HCT116 (cell line): ENCODE measurements at regions not wholly inside any gene's neighbourhood (a gene's known extent, or its start where the extent isn't known, plus 50 kb on each side); places are given as distances from the start of the nearest gene placed in this dataset.

Experiments used
- ATAC-seq: fragments of 200-7000 bp; cut with Tn5 transposase; 2 replicates; pipeline ENCODE4 v1.9.1; 2020; ENCODE audit warnings: mild to moderate bottlenecking, moderate library complexity
- BruUV-seq: library from RNA; stranded (reverse); fragments of 400-500 nt; replicated peaks from 2 replicates; lab custom pipeline; 2021; lab: Mats Ljungman, UMichigan
- CTCF ChIA-PET: fragments of 300-600 bp; sonication (Branson Sonifier 250); formaldehyde crosslinking; loops from one replicate; lab custom pipeline; 2021; ENCODE audit warnings: antibody characterized with exemption; lab: Charles Lee
- POLR2A ChIA-PET: fragments of 300-600, 350-600 bp; sonication (Branson Sonifier 250); formaldehyde crosslinking; loops from one replicate; lab custom pipeline; 2021; ENCODE audit warnings: antibody characterized with exemption; lab: Charles Lee
- RAD21 ChIA-PET, 2 experiments: fragments of 300-600 bp; sonication (Branson Sonifier 250); formaldehyde crosslinking; loops; one replicate each; lab custom pipeline; 2023; ENCODE audit warnings: low total read pairs in 2 of 2; ENCODE audit not compliant: uncharacterized antibody in 2 of 2, unreplicated experiment in 2 of 2, low non-redundant PET in 1 of 2; lab: Charles Lee
- DNase-seq: peaks from one replicate; pipeline ENCODE4 v3.0.0-alpha.2; 2010; ENCODE audit warnings: low read depth, low spot score
- H2AFZ ChIP-seq: fragments of 200-600 bp; shearing (Covaris generic), sonication (generic); 2 replicates; pipeline ENCODE4 v1.6.1; 2017; ENCODE audit warnings: low read depth, mixed run types, mixed read lengths, antibody characterized with exemption, low read length; ENCODE audit not compliant: poor library complexity, severe bottlenecking
- H3K27ac ChIP-seq: 2 replicates; pipeline ENCODE4 v1.5.1; 2012; ENCODE audit warnings: low read depth, low read length
- H3K27me3 ChIP-seq: fragments of 200-600 bp; sonication (generic); 2 replicates; pipeline ENCODE4 v1.6.1; 2016; ENCODE audit warnings: mixed run types, low read length, mixed read lengths; ENCODE audit not compliant: insufficient read depth
- H3K36me3 ChIP-seq, 2 experiments: fragments of 200-500 bp in 1 of 2; fragments of 200-600 bp in 1 of 2; sonication (Bioruptor generic) in 1 of 2; sonication (generic) in 1 of 2; 2 replicates each; pipeline versions ENCODE4 v1.5.1 to v1.6.1; 2014 to 2016; ENCODE audit warnings: low read length in 2 of 2, inconsistent platforms in 1 of 2, mixed read lengths in 1 of 2, mixed run types in 1 of 2; ENCODE audit not compliant: insufficient read depth in 2 of 2, control insufficient read depth in 1 of 2
- H3K4me1 ChIP-seq, 2 experiments: fragments of 200-600 bp in 1 of 2; sonication (generic) in 1 of 2; 2 replicates each; pipeline versions ENCODE4 v1.5.1 to v1.6.1; 2012 to 2017; ENCODE audit warnings: low read length in 2 of 2, inconsistent platforms in 1 of 2, mild to moderate bottlenecking in 1 of 2, mixed read lengths in 1 of 2, mixed run types in 1 of 2, moderate library complexity in 1 of 2; ENCODE audit not compliant: insufficient read depth in 2 of 2, control insufficient read depth in 1 of 2
- H3K4me2 ChIP-seq: fragments of 200-600 bp; sonication (generic); 2 replicates; pipeline ENCODE4 v1.6.1; 2017; ENCODE audit warnings: mixed run types, low read length, mixed read lengths
- H3K4me3 ChIP-seq, 2 experiments: fragments of 200-600 bp in 1 of 2; sonication (generic) in 1 of 2; replicated peaks in 1 of 2; 2 replicates each; pipeline ENCODE4 v1.5.1; 2011 to 2016; ENCODE audit warnings: low read length in 2 of 2, control low read depth in 1 of 2, low read depth in 1 of 2, mild to moderate bottlenecking in 1 of 2, mixed read lengths in 1 of 2, mixed run types in 1 of 2
- H3K79me2 ChIP-seq: fragments of 200-600 bp; sonication (generic); 2 replicates; pipeline ENCODE4 v1.6.1; 2017; ENCODE audit warnings: mild to moderate bottlenecking, mixed run types, low read length, moderate library complexity, mixed read lengths; ENCODE audit not compliant: insufficient read depth
- H3K9ac ChIP-seq: fragments of 200-600 bp; sonication (generic); 2 replicates; pipeline ENCODE4 v1.6.1; 2016; ENCODE audit warnings: low read length, mixed read lengths
- H3K9me2 ChIP-seq: fragments of 200-600 bp; sonication (generic), shearing (Covaris generic); 2 replicates; pipeline ENCODE4 v1.6.1; 2017; ENCODE audit warnings: mixed run types, mild to moderate bottlenecking, moderate library complexity; ENCODE audit not compliant: insufficient read depth
- H3K9me3 ChIP-seq, 2 experiments: fragments of 200-500 bp in 1 of 2; fragments of 200-600 bp in 1 of 2; sonication (Bioruptor generic) in 1 of 2; sonication (generic) in 1 of 2; 2 replicates each; pipeline ENCODE4 v1.6.1; 2014 to 2017; ENCODE audit warnings: low read length in 2 of 2, mixed read lengths in 2 of 2, inconsistent platforms in 1 of 2, low read depth in 1 of 2, mild to moderate bottlenecking in 1 of 2, mixed run types in 1 of 2, moderate library complexity in 1 of 2; ENCODE audit not compliant: control insufficient read depth in 1 of 2, insufficient read depth in 1 of 2
- H4K20me1 ChIP-seq: fragments of 200-600 bp; sonication (generic), shearing (Covaris generic); 2 replicates; pipeline ENCODE4 v1.6.1; 2017; ENCODE audit warnings: mixed run types, mild to moderate bottlenecking, moderate library complexity; ENCODE audit not compliant: insufficient read depth
- CBX3 ChIP-seq: IDR thresholded peaks from 2 replicates; pipeline ENCODE4 v1.6.1; 2012; ENCODE audit warnings: low read depth
- CEBPB ChIP-seq: IDR thresholded peaks from 2 replicates; pipeline ENCODE4 v1.6.1; 2012; ENCODE audit warnings: low read depth
- EGR1 ChIP-seq: IDR thresholded peaks from 2 replicates; pipeline ENCODE4 v1.6.1; 2012; ENCODE audit warnings: low read depth
- ELF1 ChIP-seq: IDR thresholded peaks from 2 replicates; pipeline ENCODE4 v1.6.1; 2012; ENCODE audit warnings: low read depth, borderline replicate concordance
- EZH2 ChIP-seq: fragments of 200-600 bp; sonication (generic); IDR thresholded peaks from 2 replicates; pipeline ENCODE4 v1.6.1; 2017; ENCODE audit warnings: antibody characterized with exemption, mixed run types
- EZH2phosphoT487 ChIP-seq: fragments of 200-600 bp; IDR thresholded peaks from 2 replicates; pipeline ENCODE4 v1.6.1; 2018; ENCODE audit warnings: antibody characterized with exemption, borderline replicate concordance
- FOSL1 ChIP-seq: IDR thresholded peaks from 2 replicates; pipeline ENCODE4 v1.6.1; 2012; ENCODE audit warnings: low read depth
- JUND ChIP-seq: IDR thresholded peaks from 2 replicates; pipeline ENCODE4 v1.6.1; 2012
- POLR2A ChIP-seq: IDR thresholded peaks from 2 replicates; pipeline ENCODE4 v1.7.0; 2011; ENCODE audit warnings: borderline replicate concordance; ENCODE audit not compliant: insufficient read depth, insufficient read length; ENCODE audit errors: extremely low read depth
- POLR2AphosphoS5 ChIP-seq: IDR thresholded peaks from 2 replicates; pipeline ENCODE4 v1.6.1; 2011; ENCODE audit warnings: mild to moderate bottlenecking, low read depth, low read length, moderate library complexity
- RAD21 ChIP-seq: IDR thresholded peaks from 2 replicates; pipeline ENCODE4 v1.6.1; 2012; ENCODE audit warnings: low read depth, mild to moderate bottlenecking
- SIN3A ChIP-seq: IDR thresholded peaks from 2 replicates; pipeline ENCODE4 v1.6.1; 2012; ENCODE audit warnings: low read depth
- YY1 ChIP-seq: IDR thresholded peaks from 2 replicates; pipeline ENCODE4 v1.6.1; 2011; ENCODE audit warnings: low read length, low read depth, moderate library complexity, mild to moderate bottlenecking; ENCODE audit not compliant: insufficient replicate concordance; ENCODE audit errors: extremely low read depth
- ZFX ChIP-seq: fragments of 450-650 bp; IDR thresholded peaks from 2 replicates; pipeline ENCODE4 v1.6.1; 2017
- ZNF274 ChIP-seq: fragments of 200-500 bp; sonication (Bioruptor generic); IDR thresholded peaks from 2 replicates; pipeline ENCODE4 v1.6.1; 2014; ENCODE audit warnings: mild to moderate bottlenecking, low read depth, low read length, inconsistent platforms
- intact Hi-C: fragments of 100-400 bp; cut with micrococcal nuclease; formaldehyde crosslinking; loops from 2 replicates; pipeline ENCODE4 v1.10.0; 2022
- TF ChIP-seq, protein P1 (sequence below), 3 experiments: fragments of 200-600 bp in 1 of 3; sonication (generic) in 1 of 3; IDR thresholded peaks in 2 of 3; conservative IDR thresholded peaks in 1 of 3; 2 replicates each; pipeline ENCODE4 v1.5.1; 2012 to 2017; ENCODE audit warnings: low read depth in 2 of 3, low read length in 2 of 3, antibody characterized with exemption in 1 of 3, borderline replicate concordance in 1 of 3, control low read depth in 1 of 3, mild to moderate bottlenecking in 1 of 3, mixed read lengths in 1 of 3, mixed run types in 1 of 3, moderate library complexity in 1 of 3; ENCODE audit not compliant: insufficient read depth in 1 of 3
- TF ChIP-seq, protein P2 (sequence below): IDR thresholded peaks from 2 replicates; pipeline ENCODE4 v1.6.1; 2012
- TF ChIP-seq, protein P3 (sequence below): IDR thresholded peaks from 2 replicates; pipeline ENCODE4 v1.6.1; 2012
- TF ChIP-seq, protein P4 (sequence below): IDR thresholded peaks from 2 replicates; pipeline ENCODE4 v1.6.1; 2011; ENCODE audit warnings: mild to moderate bottlenecking, low read length, moderate library complexity; ENCODE audit not compliant: insufficient replicate concordance; ENCODE audit errors: extremely low read depth
- TF ChIP-seq, protein P5 (sequence below): IDR thresholded peaks from 2 replicates; pipeline ENCODE4 v1.6.1; 2012; ENCODE audit warnings: low read depth

GRCh38 chr5:87762631-87763030 lies 349.9 kb upstream of the CCNH start:
- no TSS peak for BruUV-seq
- Histone ChIP-seq H3K79me2 (no peaks in the 10 kb centered on the region), H3K9me3 (no peaks in the 10 kb centered on the region), H3K4me3 (no peak overlapping the region), H3K9ac (no peak overlapping the region), H4K20me1 (no peaks in the 10 kb centered on the region), H3K4me1 (no peaks in the 10 kb centered on the region), H3K27ac (no peak overlapping the region), H2AFZ (no peak overlapping the region), H3K27me3 (no peaks in the 10 kb centered on the region), H3K36me3 (no peaks in the 10 kb centered on the region), H3K4me2 (no peak overlapping the region), H3K9me2 (no peaks in the 10 kb centered on the region)
- intact Hi-C loops = no loop called here
- DNase-seq = no peak
- ATAC-seq = no peak
- POLR2A ChIA-PET = no interaction called here
- CTCF ChIA-PET = no interaction called here
- no peak for TF ChIP-seq FOSL1
- TF ChIP-seq, protein P1, sequence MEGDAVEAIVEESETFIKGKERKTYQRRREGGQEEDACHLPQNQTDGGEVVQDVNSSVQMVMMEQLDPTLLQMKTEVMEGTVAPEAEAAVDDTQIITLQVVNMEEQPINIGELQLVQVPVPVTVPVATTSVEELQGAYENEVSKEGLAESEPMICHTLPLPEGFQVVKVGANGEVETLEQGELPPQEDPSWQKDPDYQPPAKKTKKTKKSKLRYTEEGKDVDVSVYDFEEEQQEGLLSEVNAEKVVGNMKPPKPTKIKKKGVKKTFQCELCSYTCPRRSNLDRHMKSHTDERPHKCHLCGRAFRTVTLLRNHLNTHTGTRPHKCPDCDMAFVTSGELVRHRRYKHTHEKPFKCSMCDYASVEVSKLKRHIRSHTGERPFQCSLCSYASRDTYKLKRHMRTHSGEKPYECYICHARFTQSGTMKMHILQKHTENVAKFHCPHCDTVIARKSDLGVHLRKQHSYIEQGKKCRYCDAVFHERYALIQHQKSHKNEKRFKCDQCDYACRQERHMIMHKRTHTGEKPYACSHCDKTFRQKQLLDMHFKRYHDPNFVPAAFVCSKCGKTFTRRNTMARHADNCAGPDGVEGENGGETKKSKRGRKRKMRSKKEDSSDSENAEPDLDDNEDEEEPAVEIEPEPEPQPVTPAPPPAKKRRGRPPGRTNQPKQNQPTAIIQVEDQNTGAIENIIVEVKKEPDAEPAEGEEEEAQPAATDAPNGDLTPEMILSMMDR (IDR thresholded peaks at IDR 0.05 in 2 of 3, conservative IDR thresholded peaks at IDR 0.05 in 1 of 3; ENCODE audit: borderline replicate concordance in 1 of 3, insufficient read depth in 1 of 3, low read depth in 2 of 3, low read length in 2 of 3) = no peak
- no peak for TF ChIP-seq EZH2
- TF ChIP-seq, protein P2, sequence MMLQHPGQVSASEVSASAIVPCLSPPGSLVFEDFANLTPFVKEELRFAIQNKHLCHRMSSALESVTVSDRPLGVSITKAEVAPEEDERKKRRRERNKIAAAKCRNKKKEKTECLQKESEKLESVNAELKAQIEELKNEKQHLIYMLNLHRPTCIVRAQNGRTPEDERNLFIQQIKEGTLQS = no peak
- TF ChIP-seq, protein P3, sequence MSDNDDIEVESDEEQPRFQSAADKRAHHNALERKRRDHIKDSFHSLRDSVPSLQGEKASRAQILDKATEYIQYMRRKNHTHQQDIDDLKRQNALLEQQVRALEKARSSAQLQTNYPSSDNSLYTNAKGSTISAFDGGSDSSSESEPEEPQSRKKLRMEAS = no peak
- TF ChIP-seq POLR2A = no peak
- no peak for TF ChIP-seq YY1
- TF ChIP-seq, protein P4, sequence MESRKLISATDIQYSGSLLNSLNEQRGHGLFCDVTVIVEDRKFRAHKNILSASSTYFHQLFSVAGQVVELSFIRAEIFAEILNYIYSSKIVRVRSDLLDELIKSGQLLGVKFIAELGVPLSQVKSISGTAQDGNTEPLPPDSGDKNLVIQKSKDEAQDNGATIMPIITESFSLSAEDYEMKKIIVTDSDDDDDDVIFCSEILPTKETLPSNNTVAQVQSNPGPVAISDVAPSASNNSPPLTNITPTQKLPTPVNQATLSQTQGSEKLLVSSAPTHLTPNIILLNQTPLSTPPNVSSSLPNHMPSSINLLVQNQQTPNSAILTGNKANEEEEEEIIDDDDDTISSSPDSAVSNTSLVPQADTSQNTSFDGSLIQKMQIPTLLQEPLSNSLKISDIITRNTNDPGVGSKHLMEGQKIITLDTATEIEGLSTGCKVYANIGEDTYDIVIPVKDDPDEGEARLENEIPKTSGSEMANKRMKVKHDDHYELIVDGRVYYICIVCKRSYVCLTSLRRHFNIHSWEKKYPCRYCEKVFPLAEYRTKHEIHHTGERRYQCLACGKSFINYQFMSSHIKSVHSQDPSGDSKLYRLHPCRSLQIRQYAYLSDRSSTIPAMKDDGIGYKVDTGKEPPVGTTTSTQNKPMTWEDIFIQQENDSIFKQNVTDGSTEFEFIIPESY = no peak
- no peak for TF ChIP-seq ZNF274
- TF ChIP-seq CEBPB = no peak
- TF ChIP-seq ZFX = no peak
- no peak for TF ChIP-seq ELF1
- TF ChIP-seq POLR2AphosphoS5 = no peak
- no peak for TF ChIP-seq EGR1
- TF ChIP-seq, protein P5, sequence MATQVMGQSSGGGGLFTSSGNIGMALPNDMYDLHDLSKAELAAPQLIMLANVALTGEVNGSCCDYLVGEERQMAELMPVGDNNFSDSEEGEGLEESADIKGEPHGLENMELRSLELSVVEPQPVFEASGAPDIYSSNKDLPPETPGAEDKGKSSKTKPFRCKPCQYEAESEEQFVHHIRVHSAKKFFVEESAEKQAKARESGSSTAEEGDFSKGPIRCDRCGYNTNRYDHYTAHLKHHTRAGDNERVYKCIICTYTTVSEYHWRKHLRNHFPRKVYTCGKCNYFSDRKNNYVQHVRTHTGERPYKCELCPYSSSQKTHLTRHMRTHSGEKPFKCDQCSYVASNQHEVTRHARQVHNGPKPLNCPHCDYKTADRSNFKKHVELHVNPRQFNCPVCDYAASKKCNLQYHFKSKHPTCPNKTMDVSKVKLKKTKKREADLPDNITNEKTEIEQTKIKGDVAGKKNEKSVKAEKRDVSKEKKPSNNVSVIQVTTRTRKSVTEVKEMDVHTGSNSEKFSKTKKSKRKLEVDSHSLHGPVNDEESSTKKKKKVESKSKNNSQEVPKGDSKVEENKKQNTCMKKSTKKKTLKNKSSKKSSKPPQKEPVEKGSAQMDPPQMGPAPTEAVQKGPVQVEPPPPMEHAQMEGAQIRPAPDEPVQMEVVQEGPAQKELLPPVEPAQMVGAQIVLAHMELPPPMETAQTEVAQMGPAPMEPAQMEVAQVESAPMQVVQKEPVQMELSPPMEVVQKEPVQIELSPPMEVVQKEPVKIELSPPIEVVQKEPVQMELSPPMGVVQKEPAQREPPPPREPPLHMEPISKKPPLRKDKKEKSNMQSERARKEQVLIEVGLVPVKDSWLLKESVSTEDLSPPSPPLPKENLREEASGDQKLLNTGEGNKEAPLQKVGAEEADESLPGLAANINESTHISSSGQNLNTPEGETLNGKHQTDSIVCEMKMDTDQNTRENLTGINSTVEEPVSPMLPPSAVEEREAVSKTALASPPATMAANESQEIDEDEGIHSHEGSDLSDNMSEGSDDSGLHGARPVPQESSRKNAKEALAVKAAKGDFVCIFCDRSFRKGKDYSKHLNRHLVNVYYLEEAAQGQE = no peak
- no peak for TF ChIP-seq JUND
- TF ChIP-seq RAD21 = no peak
- TF ChIP-seq SIN3A = no peak
- no peak for TF ChIP-seq CBX3
- no peak for TF ChIP-seq EZH2phosphoT487
- RAD21 ChIA-PET = no interaction called here
